Endothelial cell (in vitro differentiated cells): ENCODE measurements at regions not wholly inside any gene's neighbourhood (a gene's known extent, or its start where the extent isn't known, plus 50 kb on each side); places are given as distances from the start of the nearest gene placed in this dataset.

Experiments used
- DNase-seq: peaks from one replicate; pipeline ENCODE4 v3.0.0; 2021; ENCODE audit warnings: low spot score
- H3K27ac Mint-ChIP-seq: one replicate; pipeline ENCODE4 v1.8.0; 2021; ENCODE audit warnings: mixed read lengths, inconsistent platforms; ENCODE audit not compliant: unreplicated experiment
- H3K27me3 Mint-ChIP-seq: one replicate; pipeline ENCODE4 v1.8.0; 2021; ENCODE audit warnings: mild to moderate bottlenecking, moderate library complexity, mixed read lengths, inconsistent platforms; ENCODE audit not compliant: unreplicated experiment
- H3K36me3 Mint-ChIP-seq: one replicate; pipeline ENCODE4 v1.8.0; 2021; ENCODE audit warnings: mild to moderate bottlenecking, low read depth, mixed read lengths, inconsistent platforms; ENCODE audit not compliant: unreplicated experiment
- H3K4me1 Mint-ChIP-seq: one replicate; pipeline ENCODE4 v1.8.0; 2021; ENCODE audit warnings: mild to moderate bottlenecking, mixed read lengths, inconsistent platforms; ENCODE audit not compliant: unreplicated experiment
- H3K4me3 Mint-ChIP-seq: one replicate; pipeline ENCODE4 v1.8.0; 2021; ENCODE audit warnings: mild to moderate bottlenecking, mixed read lengths, inconsistent platforms; ENCODE audit not compliant: unreplicated experiment
- H3K9me3 Mint-ChIP-seq: one replicate; pipeline ENCODE4 v1.8.0; 2021; ENCODE audit warnings: mixed read lengths, inconsistent platforms; ENCODE audit not compliant: unreplicated experiment
- TF ChIP-seq, protein P1 (sequence below): fragments of 200-600 bp; sonication (generic); IDR thresholded peaks from one replicate; pipeline ENCODE4 v1.5.0; 2021; ENCODE audit warnings: antibody characterized with exemption; ENCODE audit not compliant: unreplicated experiment

DNA sequence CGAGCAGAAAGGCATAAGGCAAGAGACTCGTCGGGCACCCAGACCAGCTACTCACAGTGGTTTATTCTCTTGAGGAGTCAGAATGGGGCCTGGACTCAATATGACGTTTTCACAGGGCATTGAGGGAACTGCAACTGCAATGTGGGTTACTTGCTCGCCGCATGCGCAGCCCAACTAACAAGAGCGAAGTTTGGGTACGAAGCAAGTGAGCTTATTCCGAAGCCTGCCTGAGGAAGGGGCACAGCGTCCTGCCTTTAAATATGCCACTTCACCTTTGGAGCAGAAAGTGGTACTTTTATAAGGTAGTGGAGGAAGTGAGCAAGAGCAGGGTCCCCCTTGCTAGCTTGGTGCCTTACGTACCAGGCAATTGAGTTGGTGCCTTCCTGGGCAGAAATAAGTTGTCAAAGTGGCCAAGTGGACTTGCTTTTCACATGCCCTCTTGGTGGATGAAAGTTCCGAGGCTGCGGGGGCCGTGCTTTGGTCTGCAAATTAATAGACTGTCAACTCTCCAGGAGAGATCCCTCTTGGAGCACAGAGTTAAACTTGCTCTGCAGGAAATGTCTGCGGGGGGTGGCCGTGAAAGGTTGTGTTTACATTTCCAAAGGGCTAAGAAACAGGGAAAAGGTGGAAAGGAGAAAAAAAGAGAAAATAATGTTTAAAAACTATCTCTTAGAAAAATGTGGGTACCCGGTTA lies 480.4 kb downstream of the TRIML1 start:
- no peak for DNase-seq
- Mint-ChIP-seq H3K4me3 (no peak overlapping the region), H3K36me3 (no peaks in the 10 kb centered on the region), H3K4me1 (no peaks in the 10 kb centered on the region), H3K9me3 (no peaks in the 10 kb centered on the region), H3K27me3 (peaks cover 4% of the 10 kb centered on the region), H3K27ac (no peak overlapping the region)
- TF ChIP-seq, protein P1, sequence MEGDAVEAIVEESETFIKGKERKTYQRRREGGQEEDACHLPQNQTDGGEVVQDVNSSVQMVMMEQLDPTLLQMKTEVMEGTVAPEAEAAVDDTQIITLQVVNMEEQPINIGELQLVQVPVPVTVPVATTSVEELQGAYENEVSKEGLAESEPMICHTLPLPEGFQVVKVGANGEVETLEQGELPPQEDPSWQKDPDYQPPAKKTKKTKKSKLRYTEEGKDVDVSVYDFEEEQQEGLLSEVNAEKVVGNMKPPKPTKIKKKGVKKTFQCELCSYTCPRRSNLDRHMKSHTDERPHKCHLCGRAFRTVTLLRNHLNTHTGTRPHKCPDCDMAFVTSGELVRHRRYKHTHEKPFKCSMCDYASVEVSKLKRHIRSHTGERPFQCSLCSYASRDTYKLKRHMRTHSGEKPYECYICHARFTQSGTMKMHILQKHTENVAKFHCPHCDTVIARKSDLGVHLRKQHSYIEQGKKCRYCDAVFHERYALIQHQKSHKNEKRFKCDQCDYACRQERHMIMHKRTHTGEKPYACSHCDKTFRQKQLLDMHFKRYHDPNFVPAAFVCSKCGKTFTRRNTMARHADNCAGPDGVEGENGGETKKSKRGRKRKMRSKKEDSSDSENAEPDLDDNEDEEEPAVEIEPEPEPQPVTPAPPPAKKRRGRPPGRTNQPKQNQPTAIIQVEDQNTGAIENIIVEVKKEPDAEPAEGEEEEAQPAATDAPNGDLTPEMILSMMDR: no peak

- no peaks in the 10 kb centered on the region for H3K36me3 Mint-ChIP-seq
- H3K4me1 Mint-ChIP-seq: no peaks in the 10 kb centered on the region
- H3K27me3 Mint-ChIP-seq: peaks cover 4% of the 10 kb centered on the region
- no peak overlapping the region for H3K27ac Mint-ChIP-seq
- no peaks in the 10 kb centered on the region for H3K9me3 Mint-ChIP-seq
- TF ChIP-seq, protein P1: no peak
- H3K4me3 Mint-ChIP-seq: no peak overlapping the region
- DNase-seq: no peak
These were observed 481.4 kb downstream of the TRIML1 start for GRCh38 chr4:188620608-188621007.

- Mint-ChIP-seq H3K27ac (no peak overlapping the region), H3K9me3 (no peaks in the 10 kb centered on the region), H3K36me3 (no peaks in the 10 kb centered on the region), H3K4me1 (no peaks in the 10 kb centered on the region), H3K27me3 (no peaks in the 10 kb centered on the region), H3K4me3 (no peak overlapping the region)
- TF ChIP-seq, protein P1: no peak
- no peak for DNase-seq
These were observed 484.1 kb downstream of the TRIML1 start for GRCh38 chr4:188623314-188623854.

GRCh38 chr4:188624370-188624769 lies 485.1 kb downstream of the TRIML1 start:
- H3K9me3 Mint-ChIP-seq: no peaks in the 10 kb centered on the region

DNA sequence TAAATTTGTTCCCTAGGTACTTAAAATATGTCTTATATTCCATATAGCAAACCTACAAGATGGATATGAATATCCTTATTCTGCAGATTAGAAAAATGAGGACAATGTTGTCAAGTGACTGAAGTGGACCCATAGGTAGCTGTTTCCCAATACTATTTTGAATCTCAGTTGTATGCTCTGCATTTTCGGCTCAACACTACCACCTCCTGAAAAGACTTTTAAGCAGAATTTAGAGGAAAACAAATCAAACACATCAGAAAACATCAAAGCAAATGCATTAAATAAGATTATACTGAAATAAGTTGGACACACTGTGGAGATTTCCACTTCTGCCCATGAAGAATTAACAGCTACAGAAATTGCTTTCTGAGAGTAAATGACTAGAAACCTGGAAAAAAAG lies 488.7 kb downstream of the TRIML1 start:
- Mint-ChIP-seq H3K36me3 (peaks cover 4% of the 10 kb centered on the region), H3K4me3 (no peak overlapping the region), H3K4me1 (no peaks in the 10 kb centered on the region), H3K9me3 (no peaks in the 10 kb centered on the region), H3K27me3 (no peaks in the 10 kb centered on the region), H3K27ac (no peak overlapping the region)
- TF ChIP-seq, protein P1: no peak
- no peak for DNase-seq

More at GRCh38 chr4:188624370-188624769, 485.1 kb downstream of the TRIML1 start:
- no peak overlapping the region for H3K4me3 Mint-ChIP-seq
- H3K36me3 Mint-ChIP-seq: no peaks in the 10 kb centered on the region
- no peak overlapping the region for H3K27ac Mint-ChIP-seq
- no peak for DNase-seq
- H3K27me3 Mint-ChIP-seq: no peaks in the 10 kb centered on the region
- no peaks in the 10 kb centered on the region for H3K4me1 Mint-ChIP-seq
- TF ChIP-seq, protein P1: no peak
